Caco-2 (cell line): ENCODE measurements at regions not wholly inside any gene's neighbourhood (a gene's known extent, or its start where the extent isn't known, plus 50 kb on each side); places are given as distances from the start of the nearest gene placed in this dataset.

Source experiments
- BruUV-seq: library from RNA; stranded (reverse); fragments of 400-500 nt; replicated peaks from 2 replicates; lab custom pipeline; 2021; lab: Mats Ljungman, UMichigan
- CTCF ChIA-PET: fragments of 300-600 bp; sonication (Branson Sonifier 250); formaldehyde crosslinking; loops from one replicate; lab custom pipeline; 2022; ENCODE audit warnings: antibody characterized with exemption; lab: Charles Lee
- POLR2A ChIA-PET: fragments of 300-600 bp; sonication (Branson Sonifier 250); formaldehyde crosslinking; loops from one replicate; lab custom pipeline; 2022; ENCODE audit warnings: antibody characterized with exemption; lab: Charles Lee
- DNase-seq, 2 experiments: peaks; one replicate each; pipeline versions ENCODE4 v3.0.0 to v3.0.0-alpha.2; 2020 to 2022
- H3K27me3 ChIP-seq: replicated peaks from 2 replicates; pipeline ENCODE4 v1.6.0; 2011; ENCODE audit warnings: low read length; ENCODE audit not compliant: control insufficient read depth, insufficient read depth
- H3K36me3 ChIP-seq: 2 replicates; pipeline ENCODE4 v1.5.1; 2011; ENCODE audit warnings: low read length; ENCODE audit not compliant: control insufficient read depth, insufficient read depth
- H3K4me1 ChIP-seq: fragments of 250-450 bp; sonication (Bioruptor Pico); 2 replicates; pipeline ENCODE4 v1.5.1; 2020; ENCODE audit warnings: mild to moderate bottlenecking
- H3K4me3 ChIP-seq: 2 replicates; pipeline ENCODE4 v1.5.1; 2011; ENCODE audit warnings: low read depth, mild to moderate bottlenecking, control low read depth, low read length
- H3K9me3 ChIP-seq: fragments of 250-450 bp; sonication (Bioruptor Pico); 2 replicates; pipeline ENCODE4 v1.5.1; 2020; ENCODE audit warnings: mild to moderate bottlenecking, moderate library complexity
- H3K27ac Mint-ChIP-seq: one replicate; pipeline ENCODE4 v1.8.0; 2022; ENCODE audit warnings: mixed read lengths; ENCODE audit not compliant: unreplicated experiment
- H3K27me3 Mint-ChIP-seq: one replicate; pipeline ENCODE4 v1.8.0; 2022; ENCODE audit warnings: mixed read lengths; ENCODE audit not compliant: insufficient read depth, unreplicated experiment
- H3K36me3 Mint-ChIP-seq: one replicate; pipeline ENCODE4 v1.8.0; 2022; ENCODE audit warnings: mild to moderate bottlenecking, mixed read lengths; ENCODE audit not compliant: insufficient read depth, unreplicated experiment
- H3K4me1 Mint-ChIP-seq: one replicate; pipeline ENCODE4 v1.8.0; 2022; ENCODE audit warnings: low read depth, mixed read lengths; ENCODE audit not compliant: unreplicated experiment
- H3K4me3 Mint-ChIP-seq: one replicate; pipeline ENCODE4 v1.8.0; 2022; ENCODE audit warnings: mild to moderate bottlenecking, moderate library complexity, mixed read lengths; ENCODE audit not compliant: unreplicated experiment
- H3K9me3 Mint-ChIP-seq: one replicate; pipeline ENCODE4 v1.8.0; 2022; ENCODE audit warnings: mixed read lengths; ENCODE audit not compliant: unreplicated experiment
- CTCF ChIP-seq, 2 experiments: fragments of 200-600 bp in 1 of 2; IDR thresholded peaks; 1 replicate in 1 of 2; 2 replicates in 1 of 2; pipeline versions ENCODE4 v1.5.1 to v1.8.0; 2011 to 2022; ENCODE audit warnings: antibody characterized with exemption in 1 of 2, control low read depth in 1 of 2, inconsistent platforms in 1 of 2, low read depth in 1 of 2, low read length in 1 of 2, mild to moderate bottlenecking in 1 of 2, moderate library complexity in 1 of 2; ENCODE audit not compliant: insufficient read depth in 1 of 2, severe bottlenecking in 1 of 2, unreplicated experiment in 1 of 2
- intact Hi-C: fragments of 100-400 bp; cut with micrococcal nuclease; formaldehyde crosslinking; loops from one replicate; pipeline ENCODE4 v1.10.0; 2022; ENCODE audit not compliant: unreplicated experiment

DNA sequence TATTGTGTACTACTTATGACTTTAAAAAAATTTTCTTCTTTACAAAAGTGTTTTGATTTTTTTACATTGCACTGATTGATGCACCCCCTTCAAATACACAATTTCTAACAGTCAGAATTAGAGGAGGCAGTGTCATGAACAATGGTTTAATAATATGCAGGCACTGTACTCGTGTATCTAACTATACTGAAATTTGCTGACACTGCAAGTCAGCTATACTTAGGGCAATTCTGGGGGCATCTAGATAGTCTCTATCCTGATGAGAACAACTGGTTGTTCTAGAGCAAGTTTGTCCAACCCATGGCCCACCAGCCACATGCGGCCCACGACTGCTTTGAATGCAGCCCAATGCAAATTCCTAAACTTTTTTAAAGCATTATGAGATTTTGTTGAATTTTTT lies 375.6 kb downstream of the BCKDHB start:
- no peaks in the 10 kb centered on the region for H3K9me3 ChIP-seq
- H3K27ac Mint-ChIP-seq: no peak overlapping the region
- no peaks in the 10 kb centered on the region for H3K27me3 ChIP-seq
- no TSS peak for BruUV-seq
- H3K4me3 ChIP-seq: no peak overlapping the region
- no peaks in the 10 kb centered on the region for H3K36me3 ChIP-seq
- H3K27me3 Mint-ChIP-seq: peaks cover 3% of the 10 kb centered on the region
- POLR2A ChIA-PET: no interaction called here
- CTCF ChIA-PET: no interaction called here
- no peaks in the 10 kb centered on the region for H3K9me3 Mint-ChIP-seq
- no peaks in the 10 kb centered on the region for H3K36me3 Mint-ChIP-seq
- no peak for DNase-seq
- peaks cover 6% of the 10 kb centered on the region for H3K4me1 ChIP-seq
- H3K4me1 Mint-ChIP-seq: no peaks in the 10 kb centered on the region
- intact Hi-C loops: no loop called here
- H3K4me3 Mint-ChIP-seq: no peak overlapping the region
- no peak for TF ChIP-seq CTCF (IDR thresholded peaks at IDR 0.05; ENCODE audit: insufficient read depth in 1 of 2, low read depth in 1 of 2, low read length in 1 of 2, severe bottlenecking in 1 of 2, unreplicated experiment in 1 of 2)

DNA sequence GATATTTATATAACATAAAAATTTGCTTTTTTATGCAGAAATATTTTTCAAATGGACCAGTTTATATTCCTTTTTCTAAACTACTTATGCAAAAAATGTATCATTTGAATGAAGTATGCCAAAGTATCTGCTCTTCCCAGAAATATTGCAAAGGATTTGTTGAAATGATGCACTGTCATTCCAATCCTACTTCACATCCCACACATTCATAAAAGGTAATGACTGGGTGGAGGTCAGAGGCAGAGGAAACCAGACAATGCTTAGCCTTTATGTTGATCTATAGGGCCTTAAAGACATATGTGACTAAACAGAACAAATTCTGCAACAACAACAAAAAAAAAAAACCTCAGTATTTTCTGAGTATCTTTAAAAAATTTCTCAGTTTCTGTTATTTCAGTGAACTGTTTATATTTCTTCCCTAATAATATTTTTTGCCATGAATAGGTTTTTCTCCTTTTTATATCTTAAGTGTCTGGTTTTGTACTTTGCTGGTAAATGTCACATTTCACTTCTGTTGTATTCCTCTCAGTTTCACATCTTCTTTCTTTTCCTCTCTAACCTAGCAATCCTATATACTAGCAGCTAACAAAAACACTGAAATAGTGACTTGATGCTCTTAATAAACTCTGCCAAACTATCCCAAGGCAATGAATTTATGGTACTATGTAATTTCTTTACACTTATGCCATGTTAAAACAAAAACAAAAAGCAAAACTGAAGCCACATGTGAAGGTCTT lies 374.1 kb downstream of the BCKDHB start:
- BruUV-seq: no TSS peak
- TF ChIP-seq CTCF (IDR thresholded peaks at IDR 0.05; ENCODE audit: insufficient read depth in 1 of 2, low read depth in 1 of 2, low read length in 1 of 2, severe bottlenecking in 1 of 2, unreplicated experiment in 1 of 2): no peak
- DNase-seq: no peak

DNA sequence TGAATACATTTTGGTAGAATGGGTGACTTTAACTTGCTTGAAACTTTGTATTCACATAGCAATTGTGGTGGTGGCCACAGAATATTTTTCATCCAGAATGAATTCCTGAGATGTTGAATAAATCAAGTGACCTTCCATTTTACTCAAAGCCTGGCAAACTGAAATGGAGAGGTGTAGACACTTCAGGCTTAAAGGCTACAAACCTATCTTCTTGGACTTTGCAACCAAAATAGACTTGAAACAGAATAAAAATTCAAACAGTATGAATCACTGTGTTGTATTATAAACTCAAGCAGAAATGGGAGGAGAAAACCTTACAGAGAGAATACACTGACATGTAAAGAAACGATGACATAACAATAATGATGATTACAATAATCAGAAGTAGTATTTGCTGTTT lies 371.6 kb downstream of the BCKDHB start:
- Histone ChIP-seq H3K4me1 (peaks cover 6% of the 10 kb centered on the region), H3K36me3 (no peaks in the 10 kb centered on the region), H3K27me3 (no peaks in the 10 kb centered on the region), H3K4me3 (no peak overlapping the region), H3K9me3 (no peaks in the 10 kb centered on the region)
- CTCF ChIA-PET: no interaction called here
- H3K27ac Mint-ChIP-seq: peak overlapping the region; percentile 22
- no peaks in the 10 kb centered on the region for H3K36me3 Mint-ChIP-seq
- no peaks in the 10 kb centered on the region for H3K27me3 Mint-ChIP-seq
- H3K4me3 Mint-ChIP-seq: no peak overlapping the region
- no peaks in the 10 kb centered on the region for H3K9me3 Mint-ChIP-seq
- no peak for DNase-seq
- intact Hi-C loops: no loop called here
- POLR2A ChIA-PET: no interaction called here
- TF ChIP-seq CTCF (IDR thresholded peaks at IDR 0.05; ENCODE audit: insufficient read depth in 1 of 2, low read depth in 1 of 2, low read length in 1 of 2, severe bottlenecking in 1 of 2, unreplicated experiment in 1 of 2): no peak
- BruUV-seq: no TSS peak
- H3K4me1 Mint-ChIP-seq: no peaks in the 10 kb centered on the region

More for the DNA sequence above, 374.1 kb downstream of the BCKDHB start:
- Mint-ChIP-seq H3K36me3 (no peaks in the 10 kb centered on the region), H3K4me1 (no peaks in the 10 kb centered on the region), H3K9me3 (no peaks in the 10 kb centered on the region), H3K27me3 (no peaks in the 10 kb centered on the region), H3K4me3 (no peak overlapping the region), H3K27ac (no peak overlapping the region)
- no peaks in the 10 kb centered on the region for H3K27me3 ChIP-seq
- H3K4me1 ChIP-seq: peaks cover 6% of the 10 kb centered on the region
- H3K9me3 ChIP-seq: no peaks in the 10 kb centered on the region
- no peak overlapping the region for H3K4me3 ChIP-seq
- no peaks in the 10 kb centered on the region for H3K36me3 ChIP-seq
- POLR2A ChIA-PET: no interaction called here
- CTCF ChIA-PET: no interaction called here
- intact Hi-C loops: no loop called here
